Immature natural killer cell (primary cell): ENCODE measurements at regions not wholly inside any gene's neighbourhood (a gene's known extent, or its start where the extent isn't known, plus 50 kb on each side); places are given as distances from the start of the nearest gene placed in this dataset.
"Not testable (repeated sequence)": the region's sequence is repeated elsewhere in the genome, so short reads cannot be mapped to it uniquely, and the experiment has no call there.

Experiments
- DNase-seq, 3 donors: peaks; one replicate each; pipeline ENCODE4 v3.0.0; 2022; ENCODE audit warnings: mixed read lengths in 1 of 3
- H3K27ac Mint-ChIP-seq, 6 donors: one replicate each; pipeline ENCODE4 v1.8.0; 2020; ENCODE audit warnings: mixed read lengths in 6 of 6, mild to moderate bottlenecking in 5 of 6, inconsistent platforms in 4 of 6, moderate library complexity in 3 of 6
- H3K27me3 Mint-ChIP-seq, 3 donors: one replicate each; pipeline ENCODE4 v1.8.0; 2020 to 2021; ENCODE audit warnings: low read depth in 3 of 3, mild to moderate bottlenecking in 3 of 3, mixed read lengths in 3 of 3, moderate library complexity in 3 of 3, inconsistent platforms in 1 of 3
- H3K36me3 Mint-ChIP-seq, 3 donors: one replicate each; pipeline ENCODE4 v1.8.0; 2020; ENCODE audit warnings: mixed read lengths in 3 of 3, inconsistent platforms in 2 of 3, mild to moderate bottlenecking in 2 of 3
- H3K4me1 Mint-ChIP-seq, 2 donors: one replicate each; pipeline ENCODE4 v1.8.0; 2020; ENCODE audit warnings: inconsistent platforms in 2 of 2, mild to moderate bottlenecking in 2 of 2, mixed read lengths in 2 of 2, moderate library complexity in 1 of 2
- H3K4me3 Mint-ChIP-seq, 5 donors: one replicate each; pipeline ENCODE4 v1.8.0; 2020; ENCODE audit warnings: mild to moderate bottlenecking in 5 of 5, mixed read lengths in 5 of 5, inconsistent platforms in 3 of 5, moderate library complexity in 3 of 5
- H3K9me3 Mint-ChIP-seq, 6 donors: one replicate each; pipeline ENCODE4 v1.8.0; 2020; ENCODE audit warnings: mild to moderate bottlenecking in 6 of 6, mixed read lengths in 6 of 6, inconsistent platforms in 4 of 6, moderate library complexity in 3 of 6

GRCh38 chr2:221969830-221970144 lies 329.0 kb downstream of the PAX3 start:
- peaks cover 0 to 3% (median 0%) of the 10 kb centered on the region in 6 donors for H3K9me3 Mint-ChIP-seq
- no peak overlapping the region for H3K27ac Mint-ChIP-seq
- no peak for DNase-seq
- peaks cover 0 to 6% (median 1%) of the 10 kb centered on the region in 3 donors for H3K27me3 Mint-ChIP-seq
- H3K4me1 Mint-ChIP-seq, result no peaks in the 10 kb centered on the region
- no peaks in the 10 kb centered on the region for H3K36me3 Mint-ChIP-seq
- no peak overlapping the region for H3K4me3 Mint-ChIP-seq

GRCh38 chr2:221969087-221969829 lies 329.5 kb downstream of the PAX3 start:
- H3K27me3 Mint-ChIP-seq, result peaks cover 0 to 6% (median 0%) of the 10 kb centered on the region in 3 donors
- H3K27ac Mint-ChIP-seq, result no peak overlapping the region
- no peak for DNase-seq
- H3K9me3 Mint-ChIP-seq, result peaks cover 0 to 3% (median 0%) of the 10 kb centered on the region in 6 donors
- H3K4me1 Mint-ChIP-seq, result no peaks in the 10 kb centered on the region
- no peaks in the 10 kb centered on the region for H3K36me3 Mint-ChIP-seq
- no peak overlapping the region for H3K4me3 Mint-ChIP-seq

- DNase-seq, result no peak
- Mint-ChIP-seq H3K4me1 (no peaks in the 10 kb centered on the region), H3K4me3 (no peak overlapping the region)
Observed at GRCh38 chr2:221962186-221962585, 336.6 kb downstream of the PAX3 start.

GRCh38 chr2:221961561-221961960 lies 337.2 kb downstream of the PAX3 start:
- H3K36me3 Mint-ChIP-seq, result no peaks in the 10 kb centered on the region
- peaks cover 0 to 4% (median 2%) of the 10 kb centered on the region in 6 donors for H3K9me3 Mint-ChIP-seq
- no peak overlapping the region for H3K27ac Mint-ChIP-seq
- no peaks in the 10 kb centered on the region for H3K4me1 Mint-ChIP-seq
- no peak for DNase-seq
- peaks cover 0 to 5% (median 0%) of the 10 kb centered on the region in 3 donors for H3K27me3 Mint-ChIP-seq
- H3K4me3 Mint-ChIP-seq, result no peak overlapping the region

More at GRCh38 chr2:221962186-221962585, 336.6 kb downstream of the PAX3 start:
- H3K36me3 Mint-ChIP-seq, result no peaks in the 10 kb centered on the region
- H3K9me3 Mint-ChIP-seq, result peaks cover 0 to 4% (median 2%) of the 10 kb centered on the region in 6 donors
- H3K27me3 Mint-ChIP-seq, result peaks cover 0 to 5% (median 0%) of the 10 kb centered on the region in 3 donors
- H3K27ac Mint-ChIP-seq, result no peak overlapping the region

GRCh38 chr2:221958224-221958623 lies 340.6 kb downstream of the PAX3 start:
- peaks cover 0 to 4% (median 2%) of the 10 kb centered on the region in 6 donors for H3K9me3 Mint-ChIP-seq
- no peaks in the 10 kb centered on the region for H3K4me1 Mint-ChIP-seq
- DNase-seq, result no peak
- H3K27me3 Mint-ChIP-seq, result no peaks in the 10 kb centered on the region
- H3K36me3 Mint-ChIP-seq, result no peaks in the 10 kb centered on the region
- no peak overlapping the region for H3K4me3 Mint-ChIP-seq
- no peak overlapping the region for H3K27ac Mint-ChIP-seq

GRCh38 chr2:221948076-221948475 lies 350.7 kb downstream of the PAX3 start:
- Mint-ChIP-seq H3K27me3 (peaks cover 0 to 3% (median 2%) of the 10 kb centered on the region in 3 donors), H3K27ac (no peak overlapping the region), H3K4me3 (no peak overlapping the region), H3K9me3 (peaks cover 0 to 5% (median 2%) of the 10 kb centered on the region in 6 donors), H3K4me1 (no peaks in the 10 kb centered on the region), H3K36me3 (no peaks in the 10 kb centered on the region)
- DNase-seq, result no peak

GRCh38 chr2:221944452-221944851 lies 354.3 kb downstream of the PAX3 start:
- H3K36me3 Mint-ChIP-seq, H3K4me1 Mint-ChIP-seq, H3K9me3 Mint-ChIP-seq, H3K27me3 Mint-ChIP-seq, H3K4me3 Mint-ChIP-seq, H3K27ac Mint-ChIP-seq, DNase-seq: not testable (repeated sequence)

- Mint-ChIP-seq H3K27me3 (peaks cover 0 to 3% (median 1%) of the 10 kb centered on the region in 3 donors), H3K4me1 (no peaks in the 10 kb centered on the region), H3K9me3 (peaks cover 0 to 7% (median 4%) of the 10 kb centered on the region in 6 donors), H3K27ac (no peak overlapping the region), H3K36me3 (no peaks in the 10 kb centered on the region), H3K4me3 (no peak overlapping the region)
- no peak for DNase-seq
Observed at GRCh38 chr2:221943076-221943810, 355.6 kb downstream of the PAX3 start.

- Mint-ChIP-seq H3K27ac (no peak overlapping the region), H3K36me3 (no peaks in the 10 kb centered on the region), H3K4me1 (no peaks in the 10 kb centered on the region), H3K9me3 (peaks cover 0 to 4% (median 0%) of the 10 kb centered on the region in 6 donors), H3K4me3 (no peak overlapping the region), H3K27me3 (no peaks in the 10 kb centered on the region)
- DNase-seq, result no peak
Observed at GRCh38 chr2:221931251-221931991, 359.3 kb upstream of the EPHA4 start.

- no peak overlapping the region for H3K27ac Mint-ChIP-seq
- H3K4me1 Mint-ChIP-seq, result no peaks in the 10 kb centered on the region
- H3K4me3 Mint-ChIP-seq, result no peak overlapping the region
- H3K36me3 Mint-ChIP-seq, result no peaks in the 10 kb centered on the region
- no peak for DNase-seq
- H3K9me3 Mint-ChIP-seq, result peaks cover 0 to 4% (median 0%) of the 10 kb centered on the region in 6 donors
- peaks cover 0 to 2% (median 0%) of the 10 kb centered on the region in 3 donors for H3K27me3 Mint-ChIP-seq
Observed at GRCh38 chr2:221929259-221929658, 357.2 kb upstream of the EPHA4 start.

GRCh38 chr2:221926327-221926726 lies 354.2 kb upstream of the EPHA4 start:
- Mint-ChIP-seq H3K27ac (no peak overlapping the region), H3K4me1 (no peaks in the 10 kb centered on the region), H3K4me3 (no peak overlapping the region), H3K36me3 (no peaks in the 10 kb centered on the region), H3K9me3 (peaks cover 0 to 4% (median under 1%) of the 10 kb centered on the region in 6 donors), H3K27me3 (peaks cover 0 to 2% (median 0%) of the 10 kb centered on the region in 3 donors)
- DNase-seq, result no peak

- no peak overlapping the region for H3K27ac Mint-ChIP-seq
- H3K9me3 Mint-ChIP-seq, result peaks cover 0 to 3% (median under 1%) of the 10 kb centered on the region in 6 donors
- DNase-seq, result no peak
- no peaks in the 10 kb centered on the region for H3K4me1 Mint-ChIP-seq
- H3K36me3 Mint-ChIP-seq, result no peaks in the 10 kb centered on the region
- no peak overlapping the region for H3K4me3 Mint-ChIP-seq
- peaks cover 0 to 2% (median 0%) of the 10 kb centered on the region in 3 donors for H3K27me3 Mint-ChIP-seq
Observed at GRCh38 chr2:221924576-221924975, 352.5 kb upstream of the EPHA4 start.

GRCh38 chr2:221915926-221916325 lies 343.8 kb upstream of the EPHA4 start:
- Mint-ChIP-seq H3K4me3 (no peak overlapping the region), H3K36me3 (no peaks in the 10 kb centered on the region), H3K27ac (no peak overlapping the region), H3K4me1 (no peaks in the 10 kb centered on the region), H3K27me3 (peaks cover 0 to 3% (median 0%) of the 10 kb centered on the region in 3 donors), H3K9me3 (peaks cover 0 to 9% (median 3%) of the 10 kb centered on the region in 6 donors)
- DNase-seq, result no peak
